Fibroblast of lung (primary cell): ENCODE measurements at regions not wholly inside any gene's neighbourhood (a gene's known extent, or its start where the extent isn't known, plus 50 kb on each side); places are given as distances from the start of the nearest gene placed in this dataset.

Experiments
- EZH2 ChIP-seq: IDR thresholded peaks from 2 replicates; pipeline ENCODE4 v1.5.1; 2012; ENCODE audit warnings: low read length, control low read depth, mild to moderate bottlenecking; ENCODE audit errors: missing control alignments
- TF ChIP-seq, protein P1 (sequence below), 2 donors: IDR thresholded peaks in 1 of 2; conservative IDR thresholded peaks in 1 of 2; 1 replicate in 1 of 2; 2 replicates in 1 of 2; pipeline ENCODE4 v1.5.1; 2011 to 2012; ENCODE audit warnings: low read length in 2 of 2, control low read depth in 1 of 2, inconsistent platforms in 1 of 2, low read depth in 1 of 2, mild to moderate bottlenecking in 1 of 2

GRCh38 chr7:17440831-17441230, 142.4 kb downstream of the AHR start:
- TF ChIP-seq, protein P1, sequence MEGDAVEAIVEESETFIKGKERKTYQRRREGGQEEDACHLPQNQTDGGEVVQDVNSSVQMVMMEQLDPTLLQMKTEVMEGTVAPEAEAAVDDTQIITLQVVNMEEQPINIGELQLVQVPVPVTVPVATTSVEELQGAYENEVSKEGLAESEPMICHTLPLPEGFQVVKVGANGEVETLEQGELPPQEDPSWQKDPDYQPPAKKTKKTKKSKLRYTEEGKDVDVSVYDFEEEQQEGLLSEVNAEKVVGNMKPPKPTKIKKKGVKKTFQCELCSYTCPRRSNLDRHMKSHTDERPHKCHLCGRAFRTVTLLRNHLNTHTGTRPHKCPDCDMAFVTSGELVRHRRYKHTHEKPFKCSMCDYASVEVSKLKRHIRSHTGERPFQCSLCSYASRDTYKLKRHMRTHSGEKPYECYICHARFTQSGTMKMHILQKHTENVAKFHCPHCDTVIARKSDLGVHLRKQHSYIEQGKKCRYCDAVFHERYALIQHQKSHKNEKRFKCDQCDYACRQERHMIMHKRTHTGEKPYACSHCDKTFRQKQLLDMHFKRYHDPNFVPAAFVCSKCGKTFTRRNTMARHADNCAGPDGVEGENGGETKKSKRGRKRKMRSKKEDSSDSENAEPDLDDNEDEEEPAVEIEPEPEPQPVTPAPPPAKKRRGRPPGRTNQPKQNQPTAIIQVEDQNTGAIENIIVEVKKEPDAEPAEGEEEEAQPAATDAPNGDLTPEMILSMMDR (conservative IDR thresholded peaks at IDR 0.05 in 1 of 2, IDR thresholded peaks at IDR 0.05 in 1 of 2; ENCODE audit: low read depth in 1 of 2, low read length in 2 of 2): no peak
- no peak for TF ChIP-seq EZH2
